ENCODE measurements at regions not wholly inside any gene's neighbourhood (a gene's known extent, or its start where the extent isn't known, plus 50 kb on each side); places are given as distances from the start of the nearest gene placed in this dataset.
A peak's percentile ranks its signal among the peaks of the same experiment; 100 is the strongest.

GRCh38 chr5:8050616-8051175 is 181.7 kb downstream of the MTRR start:
- DNase-seq (ENCODE audit: low read depth): no peak

GRCh38 chr5:8053270-8053669 is 184.3 kb downstream of the MTRR start:
- DNase-seq (ENCODE audit: low read depth): no peak

GRCh38 chr5:8057769-8058168 is 188.8 kb downstream of the MTRR start:
- no peak for DNase-seq (ENCODE audit: low read depth)

- no peak for DNase-seq (ENCODE audit: low read depth)
These were observed 189.8 kb downstream of the MTRR start for GRCh38 chr5:8058616-8059190.

- DNase-seq (ENCODE audit: low read depth): no peak
These were observed 190.4 kb downstream of the MTRR start for GRCh38 chr5:8059337-8059736.

GRCh38 chr5:8060235-8060952 is 191.4 kb downstream of the MTRR start:
- no peak for DNase-seq (ENCODE audit: low read depth)

- DNase-seq (ENCODE audit: low read depth): no peak
These were observed 192.0 kb downstream of the MTRR start for GRCh38 chr5:8060953-8061429.

GRCh38 chr5:8062521-8062920 is 193.6 kb downstream of the MTRR start:
- DNase-seq (ENCODE audit: low read depth): no peak

GRCh38 chr5:8068078-8068477 is 199.1 kb downstream of the MTRR start:
- DNase-seq (ENCODE audit: low read depth): no peak

- DNase-seq (ENCODE audit: low read depth): no peak
These were observed 201.2 kb downstream of the MTRR start for GRCh38 chr5:8070138-8070537.

- peak; percentile 45 for DNase-seq (ENCODE audit: low read depth)
These were observed 210.1 kb downstream of the MTRR start for GRCh38 chr5:8079056-8079455.

GRCh38 chr5:8081179-8081578 is 212.2 kb downstream of the MTRR start:
- no peak for DNase-seq (ENCODE audit: low read depth)

- DNase-seq (ENCODE audit: low read depth): no peak
These were observed 224.7 kb downstream of the MTRR start for GRCh38 chr5:8093669-8094068.

GRCh38 chr5:8094304-8094703 is 225.4 kb downstream of the MTRR start:
- DNase-seq (ENCODE audit: low read depth): no peak

- no peak for DNase-seq (ENCODE audit: low read depth)
These were observed 228.2 kb downstream of the MTRR start for GRCh38 chr5:8097146-8097545.

- peak; percentile 22 for DNase-seq (ENCODE audit: low read depth)
These were observed 229.1 kb downstream of the MTRR start for GRCh38 chr5:8098081-8098480.

GRCh38 chr5:8102714-8103113 is 233.8 kb downstream of the MTRR start:
- DNase-seq (ENCODE audit: low read depth): no peak

- no peak for DNase-seq (ENCODE audit: low read depth)
These were observed 245.8 kb downstream of the MTRR start for GRCh38 chr5:8114597-8115266.

- DNase-seq (ENCODE audit: low read depth): no peak
These were observed 254.6 kb downstream of the MTRR start for GRCh38 chr5:8123559-8123958.

GRCh38 chr5:8134609-8135008 is 265.7 kb downstream of the MTRR start:
- DNase-seq (ENCODE audit: low read depth): no peak

GRCh38 chr5:8135742-8136141 is 266.8 kb downstream of the MTRR start:
- no peak for DNase-seq (ENCODE audit: low read depth)

GRCh38 chr5:8136271-8136670 is 267.3 kb downstream of the MTRR start:
- DNase-seq (ENCODE audit: low read depth): no peak
